DOHH2 (cell line): ENCODE measurements at regions not wholly inside any gene's neighbourhood (a gene's known extent, or its start where the extent isn't known, plus 50 kb on each side); places are given as distances from the start of the nearest gene placed in this dataset.

Experiments used
- EZH2phosphoT487 ChIP-seq: fragments of 200-600 bp; sonication (generic); IDR thresholded peaks from 2 replicates; pipeline ENCODE4 v1.6.1; 2017; ENCODE audit warnings: borderline replicate concordance, mild to moderate bottlenecking, antibody characterized with exemption, low read length, moderate library complexity, mixed read lengths
- TF ChIP-seq, protein P1 (sequence below): fragments of 200-600 bp; sonication (generic); IDR thresholded peaks from one replicate; pipeline ENCODE4 v1.5.1; 2014; ENCODE audit warnings: antibody characterized with exemption, mild to moderate bottlenecking, low read depth, low read length; ENCODE audit not compliant: poor library complexity, severe bottlenecking

DNA sequence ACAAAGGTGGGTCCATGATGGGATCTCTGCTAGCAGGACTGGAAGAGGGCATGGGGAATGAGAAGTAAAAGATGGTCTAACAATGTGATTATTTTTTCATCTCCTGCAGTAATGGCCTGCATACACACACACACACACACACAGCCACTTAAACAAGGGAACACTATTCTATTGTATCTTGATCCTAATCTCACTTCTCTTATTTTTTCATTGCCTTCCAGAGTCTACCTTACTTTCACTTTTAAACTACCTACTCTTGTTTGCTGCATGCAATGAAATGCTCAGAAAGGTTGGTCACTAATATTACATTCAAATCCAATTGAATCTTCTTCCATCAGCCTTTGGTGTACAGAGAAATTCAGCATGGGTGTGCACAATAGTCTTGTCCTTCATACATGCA is 853.8 kb downstream of the IGSF11 start:
- TF ChIP-seq, protein P1, sequence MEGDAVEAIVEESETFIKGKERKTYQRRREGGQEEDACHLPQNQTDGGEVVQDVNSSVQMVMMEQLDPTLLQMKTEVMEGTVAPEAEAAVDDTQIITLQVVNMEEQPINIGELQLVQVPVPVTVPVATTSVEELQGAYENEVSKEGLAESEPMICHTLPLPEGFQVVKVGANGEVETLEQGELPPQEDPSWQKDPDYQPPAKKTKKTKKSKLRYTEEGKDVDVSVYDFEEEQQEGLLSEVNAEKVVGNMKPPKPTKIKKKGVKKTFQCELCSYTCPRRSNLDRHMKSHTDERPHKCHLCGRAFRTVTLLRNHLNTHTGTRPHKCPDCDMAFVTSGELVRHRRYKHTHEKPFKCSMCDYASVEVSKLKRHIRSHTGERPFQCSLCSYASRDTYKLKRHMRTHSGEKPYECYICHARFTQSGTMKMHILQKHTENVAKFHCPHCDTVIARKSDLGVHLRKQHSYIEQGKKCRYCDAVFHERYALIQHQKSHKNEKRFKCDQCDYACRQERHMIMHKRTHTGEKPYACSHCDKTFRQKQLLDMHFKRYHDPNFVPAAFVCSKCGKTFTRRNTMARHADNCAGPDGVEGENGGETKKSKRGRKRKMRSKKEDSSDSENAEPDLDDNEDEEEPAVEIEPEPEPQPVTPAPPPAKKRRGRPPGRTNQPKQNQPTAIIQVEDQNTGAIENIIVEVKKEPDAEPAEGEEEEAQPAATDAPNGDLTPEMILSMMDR = no peak
- TF ChIP-seq EZH2phosphoT487 = no peak
